Fibroblast of pulmonary artery (primary cell): ENCODE measurements at regions not wholly inside any gene's neighbourhood (a gene's known extent, or its start where the extent isn't known, plus 50 kb on each side); places are given as distances from the start of the nearest gene placed in this dataset.
"Not testable (repeated sequence)": the region's sequence is repeated elsewhere in the genome, so short reads cannot be mapped to it uniquely, and the experiment has no call there.

Experiments used
- DNase-seq: peaks from one replicate; pipeline ENCODE4 v3.0.0-alpha.2; 2010; ENCODE audit warnings: low read depth
- H3K4me3 ChIP-seq: replicated peaks from 2 replicates; pipeline ENCODE4 v1.5.1; 2011; ENCODE audit warnings: low read depth, mild to moderate bottlenecking, control low read depth, low read length, moderate library complexity
- CTCF ChIP-seq: IDR thresholded peaks from 2 replicates; pipeline ENCODE4 v1.5.1; 2011; ENCODE audit warnings: mild to moderate bottlenecking, control low read depth, low read length, inconsistent platforms; ENCODE audit errors: missing control alignments

GRCh38 chr5:35538198-35538931 is 79.3 kb upstream of the SPEF2 start:
- DNase-seq: no peak
- H3K4me3 ChIP-seq: no peak overlapping the region
- no peak for TF ChIP-seq CTCF

GRCh38 chr5:35533156-35533555 is 84.5 kb upstream of the SPEF2 start:
- no peak overlapping the region for H3K4me3 ChIP-seq
- no peak for TF ChIP-seq CTCF
- no peak for DNase-seq

- not testable (repeated sequence) for DNase-seq, H3K4me3 ChIP-seq
Measured at GRCh38 chr5:35531553-35531952, 86.1 kb upstream of the SPEF2 start.

GRCh38 chr5:35518104-35518503 is 99.6 kb upstream of the SPEF2 start:
- TF ChIP-seq CTCF: no peak
- no peak for DNase-seq
- no peak overlapping the region for H3K4me3 ChIP-seq

- TF ChIP-seq CTCF: no peak
- DNase-seq: no peak
- no peak overlapping the region for H3K4me3 ChIP-seq
Measured at GRCh38 chr5:35516271-35516670, 101.4 kb upstream of the SPEF2 start.

- TF ChIP-seq CTCF: no peak
Measured at GRCh38 chr5:35513612-35514011, 104.1 kb upstream of the SPEF2 start.

GRCh38 chr5:35502206-35502605 is 115.5 kb upstream of the SPEF2 start:
- TF ChIP-seq CTCF: no peak
- DNase-seq: no peak
- H3K4me3 ChIP-seq: no peak overlapping the region

More at GRCh38 chr5:35513612-35514011, 104.1 kb upstream of the SPEF2 start:
- no peak overlapping the region for H3K4me3 ChIP-seq
- DNase-seq: no peak
